SK-N-DZ (cell line): ENCODE measurements at regions not wholly inside any gene's neighbourhood (a gene's known extent, or its start where the extent isn't known, plus 50 kb on each side); places are given as distances from the start of the nearest gene placed in this dataset.

Experiments
- DNase-seq: peaks from one replicate; pipeline ENCODE4 v3.0.0-alpha.2; 2015; ENCODE audit warnings: low spot score

DNA sequence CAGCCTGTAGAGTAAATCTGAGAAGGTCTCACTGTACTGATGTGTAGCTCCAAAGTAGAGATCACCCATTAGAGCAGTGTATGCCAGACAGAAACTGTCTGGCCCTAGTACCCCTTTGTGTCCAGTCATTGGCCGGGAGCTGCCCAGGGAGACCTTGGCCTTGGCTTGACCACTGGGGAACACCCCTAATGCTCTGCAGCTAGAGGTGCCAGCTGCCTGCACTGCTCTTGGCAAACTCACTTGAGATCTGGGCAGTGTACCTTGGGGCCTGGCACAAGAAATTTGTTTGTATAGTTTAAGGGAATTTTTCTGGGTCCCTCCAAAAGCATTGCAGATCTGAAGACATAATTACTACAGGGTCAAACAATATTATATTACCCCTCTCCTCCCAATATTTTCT, 78.7 kb upstream of the MPHOSPH6 start:
- no peak for DNase-seq

GRCh38 chr16:82248012-82248656, 78.1 kb upstream of the MPHOSPH6 start:
- DNase-seq: no peak

DNA sequence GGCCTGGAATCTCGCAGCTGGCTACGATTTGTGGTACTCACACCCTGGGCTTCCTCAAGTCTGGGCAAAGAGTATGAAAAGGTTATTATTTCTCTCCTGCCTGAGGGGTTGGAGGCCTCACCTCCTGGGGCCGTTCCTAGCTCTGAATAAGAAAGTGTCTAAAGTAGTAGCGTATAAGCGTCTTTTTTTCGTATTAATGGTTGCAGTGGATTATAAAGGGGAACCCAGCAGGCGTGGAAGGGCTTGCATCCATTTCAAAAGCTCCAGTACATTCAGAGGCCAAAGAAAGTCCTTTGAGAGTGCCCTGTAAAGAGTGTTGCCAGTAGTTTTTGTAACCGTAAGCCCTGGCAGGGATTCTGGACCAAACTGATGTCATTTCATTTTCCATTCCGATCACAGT, 72.2 kb upstream of the MPHOSPH6 start:
- DNase-seq: no peak

DNA sequence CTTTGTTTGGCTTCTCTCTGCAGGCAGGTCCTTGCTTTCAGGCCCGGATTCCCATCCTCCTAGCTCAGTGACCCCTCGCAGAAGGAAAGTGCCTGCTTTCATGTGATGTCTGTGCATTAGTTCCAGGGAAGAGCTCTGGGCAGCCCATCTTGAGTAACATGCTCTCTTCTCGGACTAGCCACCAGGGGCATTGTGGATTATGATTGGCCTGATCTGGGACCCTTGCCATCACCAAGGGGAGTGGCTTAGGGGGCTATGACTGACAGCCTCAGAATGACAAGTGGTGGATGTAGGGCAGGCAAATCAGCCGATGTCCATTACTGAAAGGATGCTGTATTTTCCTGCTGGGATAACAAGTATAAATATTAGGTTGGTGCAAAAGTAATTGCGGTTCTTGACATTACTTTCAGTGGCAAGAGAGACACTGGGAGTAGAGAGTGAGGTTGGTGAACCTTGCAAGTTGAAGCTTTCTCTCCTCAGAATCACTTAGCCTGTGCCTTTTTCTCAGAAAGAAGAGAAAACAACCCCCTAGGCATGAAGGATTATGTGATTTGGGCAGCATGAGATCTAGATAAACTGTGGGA, 71.5 kb upstream of the MPHOSPH6 start:
- no peak for DNase-seq

DNA sequence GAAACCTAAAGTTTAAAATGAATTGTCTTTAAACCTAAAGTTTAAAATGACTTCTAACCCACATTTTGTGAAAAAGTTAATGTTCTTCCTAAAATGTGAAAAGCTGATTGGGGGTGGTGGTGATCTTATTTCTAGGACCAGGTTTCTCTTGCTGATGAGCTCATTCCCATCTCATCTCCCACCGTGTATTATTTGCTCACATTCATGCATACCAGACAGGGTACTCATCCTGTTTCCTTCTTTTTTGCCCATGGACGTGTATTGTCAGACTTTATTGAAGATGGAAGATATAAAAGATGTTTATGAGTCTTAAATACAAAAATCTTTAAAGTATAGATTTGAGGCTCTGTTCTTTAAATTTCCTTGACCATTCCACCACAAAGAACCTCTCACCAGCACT, 70.1 kb upstream of the MPHOSPH6 start:
- DNase-seq: no peak

GRCh38 chr16:82236875-82237274, 66.9 kb upstream of the MPHOSPH6 start:
- no peak for DNase-seq

GRCh38 chr16:82236415-82236814, 66.4 kb upstream of the MPHOSPH6 start:
- DNase-seq: no peak

DNA sequence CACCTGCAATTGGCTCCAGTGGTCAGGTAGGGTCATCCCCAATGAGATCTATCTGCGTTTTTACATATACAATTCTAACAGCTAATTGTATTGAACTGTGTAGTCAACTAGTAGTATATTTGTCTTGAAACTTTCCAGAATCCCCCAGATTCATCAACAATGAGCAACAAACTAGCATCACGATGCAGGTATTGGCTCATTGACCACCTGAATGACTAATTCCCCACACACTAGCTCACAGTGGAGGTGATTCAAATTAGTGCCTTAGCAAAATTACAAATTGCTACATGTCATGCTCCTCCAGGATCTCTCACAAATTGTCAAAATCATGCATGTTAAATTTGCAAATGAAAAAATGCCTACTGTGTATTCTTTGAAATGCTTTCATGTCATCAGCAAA, 62.8 kb upstream of the MPHOSPH6 start:
- no peak for DNase-seq

DNA sequence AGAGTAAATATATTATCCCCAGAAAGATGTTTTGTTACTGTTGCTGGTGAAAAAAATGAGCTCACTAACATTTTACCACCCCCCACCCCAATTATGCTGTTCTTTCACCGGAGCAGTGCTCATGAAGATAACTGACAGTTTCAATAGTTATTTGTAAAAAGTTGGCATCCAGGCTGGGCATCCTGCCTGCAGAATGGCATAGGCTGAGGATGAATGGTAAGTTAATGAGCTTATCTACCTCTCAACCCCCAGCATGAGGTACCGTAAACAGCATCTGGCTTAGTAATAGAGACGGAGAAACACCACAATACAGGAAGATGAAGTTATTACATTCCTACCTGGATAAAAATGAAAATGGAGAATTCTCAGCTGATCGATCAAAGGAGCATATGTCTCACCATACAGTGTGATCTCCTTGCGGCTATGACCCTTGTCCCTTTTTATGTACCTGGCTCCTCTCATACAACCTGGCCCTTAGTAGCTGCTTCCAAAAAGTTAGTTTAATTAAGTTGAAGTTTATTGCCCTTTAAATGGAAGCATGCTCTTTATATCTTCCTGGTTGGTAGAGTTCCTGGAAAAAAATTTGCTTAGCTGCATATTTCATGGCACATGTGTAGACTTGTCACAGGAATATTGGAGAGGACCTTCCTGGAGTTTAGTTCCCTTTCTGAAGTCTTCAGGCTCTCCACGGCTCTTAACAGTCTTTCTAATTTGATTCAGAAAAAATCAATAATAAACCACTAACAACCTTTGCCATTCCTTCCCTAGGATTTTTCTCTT, 61.2 kb upstream of the MPHOSPH6 start:
- DNase-seq: no peak

- peak; percentile 76 for DNase-seq
Measured at GRCh38 chr16:82229800-82230619, 60.0 kb upstream of the MPHOSPH6 start.

DNA sequence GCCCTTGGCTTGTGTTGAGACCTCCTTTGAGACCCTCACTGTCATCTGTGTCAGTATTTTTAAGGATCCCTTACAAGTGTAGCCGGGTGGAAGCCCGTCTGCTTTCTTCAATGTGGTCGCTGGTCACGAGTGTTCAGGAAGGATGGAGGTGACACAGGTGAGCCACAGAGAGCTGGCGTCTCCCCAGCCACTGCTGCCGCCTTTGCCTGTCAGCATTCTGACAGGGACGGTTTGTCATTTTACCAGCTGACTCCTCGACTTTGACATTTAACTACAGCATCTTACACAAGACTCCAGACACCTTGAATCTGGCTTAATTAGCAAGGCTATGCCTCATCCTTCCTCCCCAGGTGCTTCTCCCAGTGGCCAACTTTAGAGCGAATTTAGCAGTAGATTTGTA, 56.3 kb upstream of the MPHOSPH6 start:
- no peak for DNase-seq

- DNase-seq: no peak
Measured at GRCh38 chr16:82224821-82225220, 54.8 kb upstream of the MPHOSPH6 start.

- no peak for DNase-seq
Measured at GRCh38 chr16:82220541-82220940, 50.5 kb upstream of the MPHOSPH6 start.
